WI38 (cell line): ENCODE measurements at regions not wholly inside any gene's neighbourhood (a gene's known extent, or its start where the extent isn't known, plus 50 kb on each side); places are given as distances from the start of the nearest gene placed in this dataset.

Experiments
- H3K4me3 ChIP-seq: 2 replicates; pipeline ENCODE4 v1.5.1; 2011; ENCODE audit warnings: low read depth, mild to moderate bottlenecking, control low read depth, low read length
- CTCF ChIP-seq: IDR thresholded peaks from 2 replicates; pipeline ENCODE4 v1.5.1; 2012; ENCODE audit warnings: low read depth, mild to moderate bottlenecking, control low read depth, low read length

GRCh38 chr22:49363526-49364230, 464.0 kb downstream of the BRD1 start:
- no peak overlapping the region for H3K4me3 ChIP-seq
- TF ChIP-seq CTCF = no peak

GRCh38 chr22:49362211-49362839, 465.3 kb downstream of the BRD1 start:
- H3K4me3 ChIP-seq = no peak overlapping the region

GRCh38 chr22:49361164-49361563, 466.5 kb downstream of the BRD1 start:
- TF ChIP-seq CTCF = no peak
- no peak overlapping the region for H3K4me3 ChIP-seq

More at GRCh38 chr22:49362211-49362839, 465.3 kb downstream of the BRD1 start:
- no peak for TF ChIP-seq CTCF

GRCh38 chr22:49360746-49361145, 466.9 kb downstream of the BRD1 start:
- no peak for TF ChIP-seq CTCF
- no peak overlapping the region for H3K4me3 ChIP-seq

- H3K4me3 ChIP-seq = no peak overlapping the region
- no peak for TF ChIP-seq CTCF
Observed at GRCh38 chr22:49359076-49359475, 468.6 kb downstream of the BRD1 start.

GRCh38 chr22:49357661-49358440, 469.8 kb downstream of the BRD1 start:
- TF ChIP-seq CTCF = no peak
- H3K4me3 ChIP-seq = no peak overlapping the region

- TF ChIP-seq CTCF = no peak
- H3K4me3 ChIP-seq = no peak overlapping the region
Observed at GRCh38 chr22:49356428-49356827, 471.2 kb downstream of the BRD1 start.
